GM12874 (cell line): ENCODE measurements at regions not wholly inside any gene's neighbourhood (a gene's known extent, or its start where the extent isn't known, plus 50 kb on each side); places are given as distances from the start of the nearest gene placed in this dataset.

Experiments
- CTCF ChIP-seq: IDR thresholded peaks from 2 replicates; pipeline ENCODE4 v1.5.1; 2011; ENCODE audit warnings: low read depth, mild to moderate bottlenecking, control low read depth, low read length, moderate library complexity; ENCODE audit not compliant: insufficient read depth

- no peak for TF ChIP-seq CTCF
These were observed 920.4 kb upstream of the EPHA5 start for GRCh38 chr4:66590488-66591215.

- no peak for TF ChIP-seq CTCF
These were observed 918.9 kb upstream of the EPHA5 start for GRCh38 chr4:66589183-66589582.

- no peak for TF ChIP-seq CTCF
These were observed 915.5 kb upstream of the EPHA5 start for GRCh38 chr4:66585767-66586166.

DNA sequence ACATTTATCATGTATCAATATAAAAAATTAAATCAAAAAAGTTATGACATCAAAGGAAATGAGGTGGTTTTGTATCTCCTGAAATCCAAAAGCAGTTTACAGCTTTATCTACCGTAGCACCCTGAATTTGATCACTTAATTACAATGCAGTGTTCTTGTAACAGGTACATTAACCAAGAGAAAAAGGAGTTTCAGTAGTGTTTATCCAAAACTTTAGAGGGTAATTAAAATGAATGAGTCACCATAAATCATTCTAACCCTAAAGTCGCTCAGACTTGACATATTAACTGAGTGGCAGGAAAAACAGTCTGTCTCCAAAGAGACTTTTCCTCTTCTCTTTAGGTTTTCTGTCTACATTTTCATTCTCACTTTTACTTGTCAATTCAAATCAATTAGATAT, 907.6 kb upstream of the EPHA5 start:
- TF ChIP-seq CTCF: no peak

DNA sequence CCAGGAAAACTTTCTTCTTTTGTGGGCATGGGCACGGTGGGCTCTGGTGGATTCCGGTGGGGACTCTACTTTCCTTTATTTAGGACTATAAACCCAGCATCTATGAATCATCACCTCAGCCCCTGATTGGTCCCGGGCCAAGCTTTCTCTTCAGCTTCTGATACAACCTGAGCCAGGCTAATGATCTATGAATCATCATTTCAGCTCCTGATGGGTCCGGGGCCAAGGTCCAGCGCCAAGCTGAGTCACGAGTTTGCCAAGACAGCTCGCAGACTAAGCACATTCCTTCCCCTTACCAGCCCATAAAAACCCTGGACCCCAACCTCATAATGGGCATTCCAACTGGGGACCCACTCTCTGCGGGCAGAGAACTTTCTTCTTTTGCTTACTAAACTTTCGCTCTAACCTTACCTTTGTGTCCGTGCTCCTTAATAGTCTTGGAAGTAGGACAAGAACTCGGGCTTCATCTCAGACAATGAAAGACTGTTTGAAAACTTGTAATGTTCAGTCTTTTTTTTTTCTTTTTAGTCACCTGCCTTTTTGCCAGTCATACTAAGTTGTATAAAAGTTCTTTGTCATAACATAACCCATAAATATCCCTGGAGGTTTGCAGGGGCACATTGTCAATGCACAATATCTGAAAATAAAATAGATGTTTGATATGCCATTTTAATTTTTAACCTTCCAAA, 904.9 kb upstream of the EPHA5 start:
- TF ChIP-seq CTCF: no peak

- TF ChIP-seq CTCF: no peak
These were observed 904.1 kb upstream of the EPHA5 start for GRCh38 chr4:66574145-66574978.

DNA sequence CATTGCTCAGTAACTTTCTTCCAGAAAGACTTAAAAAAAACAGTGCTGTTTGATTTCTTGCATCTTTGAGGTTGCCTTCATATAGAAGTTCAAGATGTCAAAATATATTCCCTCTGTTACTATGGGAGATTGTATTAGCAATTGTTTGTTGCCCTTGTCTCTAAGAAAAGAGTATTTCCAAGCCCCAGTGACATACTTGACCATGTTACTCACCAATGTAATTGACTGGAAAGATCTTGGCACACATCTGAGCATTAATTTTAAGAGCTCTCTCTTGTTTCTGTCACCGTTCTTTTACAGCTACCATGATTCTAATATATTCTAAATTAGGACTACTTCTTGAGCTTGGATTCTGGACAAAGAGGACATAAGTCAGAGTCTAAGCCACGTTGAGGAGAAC, 902.7 kb upstream of the EPHA5 start:
- TF ChIP-seq CTCF: no peak
